SK-N-MC (cell line): ENCODE measurements at regions not wholly inside any gene's neighbourhood (a gene's known extent, or its start where the extent isn't known, plus 50 kb on each side); places are given as distances from the start of the nearest gene placed in this dataset.

Experiments used
- EZH2 ChIP-seq: fragments of 200-600 bp; sonication (generic); IDR thresholded peaks from one replicate; pipeline ENCODE4 v1.6.1; 2017; ENCODE audit warnings: antibody characterized with exemption
- FOXP2 ChIP-seq: optimal IDR thresholded peaks from 2 replicates; pipeline ENCODE3; 2011; ENCODE audit warnings: mild to moderate bottlenecking, moderate library complexity; ENCODE audit not compliant: insufficient read depth; ENCODE audit errors: extremely low read length, control extremely low read depth
- POLR2AphosphoS5 ChIP-seq: IDR thresholded peaks from 2 replicates; pipeline ENCODE4 v1.6.1; 2012; ENCODE audit warnings: mild to moderate bottlenecking, low read depth, low read length, borderline replicate concordance

GRCh38 chr21:35751171-35751570, 309.2 kb downstream of the SETD4 start:
- TF ChIP-seq POLR2AphosphoS5 (no peak), EZH2 (no peak), FOXP2 (no peak)
